ENCODE measurements at regions not wholly inside any gene's neighbourhood (a gene's known extent, or its start where the extent isn't known, plus 50 kb on each side); places are given as distances from the start of the nearest gene placed in this dataset.

- no peaks in the 10 kb centered on the region for H3K79me1 ChIP-seq (ENCODE audit: low read depth in 1 of 2, low read length in 2 of 2)
- no TSS peak for BruUV-seq (replicated peaks)
- H4K91ac ChIP-seq (ENCODE audit: insufficient read depth, low read depth, low read length), result no peak overlapping the region
- no peak overlapping the region for H2BK120ac ChIP-seq (ENCODE audit: low read depth, low read length)
- H3K14ac ChIP-seq (replicated peaks; ENCODE audit: low read depth, low read length), result no peak overlapping the region
- H4K5ac ChIP-seq (ENCODE audit: low read depth, low read length), result no peak overlapping the region
- no peak overlapping the region for H3K4me2 ChIP-seq (ENCODE audit: low read depth, low read length)
- H2BK5ac ChIP-seq (ENCODE audit: low read depth, low read length, poor library complexity, severe bottlenecking), result no peak overlapping the region
- in situ Hi-C loops (cut with MboI; ENCODE audit: low sequenced_read_pairs) (no loop called here), dilution Hi-C loops (cut with HindIII; ENCODE audit: low sequenced_read_pairs, unreplicated experiment) (no loop called here), intact Hi-C loops (cut with micrococcal nuclease) (no loop called here)
- ChIA-PET POLR2A (ENCODE audit: unreplicated experiment) (no interaction called here), CTCF (no interaction called here)
- H3K27me3 ChIP-seq (ENCODE audit: control insufficient read depth, insufficient read depth, low read length), result no peaks in the 10 kb centered on the region
- no peak overlapping the region for H2BK20ac ChIP-seq (ENCODE audit: low read depth, low read length)
- no peak overlapping the region for H3K56ac ChIP-seq (ENCODE audit: extremely low read depth, insufficient read depth, low read length)
- H2AK9ac ChIP-seq (replicated peaks; ENCODE audit: low read depth, low read length, poor library complexity), result no peak overlapping the region
- no peak for TF ChIP-seq BHLHE40 (IDR thresholded peaks at IDR 0.05; ENCODE audit: low read depth, low read length)
- TF ChIP-seq NFE2L2 (IDR thresholded peaks at IDR 0.05; ENCODE audit: low read depth, low read length), result no peak
- TF ChIP-seq CTCF (conservative IDR thresholded peaks at IDR 0.05; ENCODE audit: low read depth, low read length), result no peak
- no peaks in the 10 kb centered on the region for H3K9me1 ChIP-seq (ENCODE audit: insufficient read depth, low read length)
- H3K27ac ChIP-seq (ENCODE audit: insufficient read depth, low read length), result no peak overlapping the region
- H3K4ac ChIP-seq (ENCODE audit: low read depth, low read length), result no peak overlapping the region
- peaks cover 4% of the 10 kb centered on the region for H3K4me1 ChIP-seq (ENCODE audit: control insufficient read depth, insufficient read depth, low read length)
- H3K36me3 ChIP-seq (ENCODE audit: control insufficient read depth, insufficient read depth, low read length), result no peaks in the 10 kb centered on the region
- no peak overlapping the region for H3K9ac ChIP-seq (ENCODE audit: low read depth, low read length)
- H3K9me3 ChIP-seq (ENCODE audit: control insufficient read depth, insufficient read depth, low read length), result peaks cover 15% of the 10 kb centered on the region
- H3K18ac ChIP-seq (ENCODE audit: low read depth, low read length), result no peak overlapping the region
- no peak overlapping the region for H3K4me3 ChIP-seq (ENCODE audit: insufficient read depth, low read depth, low read length)
- ATAC-seq (ENCODE audit: low read depth) (no peak), DNase-seq (no peak)
- no CpG with 5 or more reads among the region's 6 CpGs for WGBS, 2 experiments (ENCODE audit: extremely low coverage in 2 of 2, insufficient read length in 1 of 2)
- no peak overlapping the region for H2AK5ac ChIP-seq (ENCODE audit: low read depth, low read length)
- no peak overlapping the region for H2AFZ ChIP-seq (replicated peaks; ENCODE audit: low read length, poor library complexity)
- H4K8ac ChIP-seq (ENCODE audit: low read depth in 2 of 2, low read length in 2 of 2), result no peak overlapping the region
- no peaks in the 10 kb centered on the region for H4K20me1 ChIP-seq (ENCODE audit: insufficient read depth, low read length)
- H2BK15ac ChIP-seq (ENCODE audit: low read depth, low read length), result no peak overlapping the region
- no peak overlapping the region for H3K23ac ChIP-seq (ENCODE audit: low read depth, low read length)
These were observed 136.2 kb upstream of the SHH start for GRCh38 chr7:155948423-155948822.
